ENCODE measurements at regions not wholly inside any gene's neighbourhood (a gene's known extent, or its start where the extent isn't known, plus 50 kb on each side); places are given as distances from the start of the nearest gene placed in this dataset.
"Not testable (repeated sequence)": the region's sequence is repeated elsewhere in the genome, so short reads cannot be mapped to it uniquely, and the experiment has no call there.

GRCh38 chr21:14740692-14741091 lies 194.6 kb upstream of the SAMSN1 start:
- TF ChIP-seq, protein P1, sequence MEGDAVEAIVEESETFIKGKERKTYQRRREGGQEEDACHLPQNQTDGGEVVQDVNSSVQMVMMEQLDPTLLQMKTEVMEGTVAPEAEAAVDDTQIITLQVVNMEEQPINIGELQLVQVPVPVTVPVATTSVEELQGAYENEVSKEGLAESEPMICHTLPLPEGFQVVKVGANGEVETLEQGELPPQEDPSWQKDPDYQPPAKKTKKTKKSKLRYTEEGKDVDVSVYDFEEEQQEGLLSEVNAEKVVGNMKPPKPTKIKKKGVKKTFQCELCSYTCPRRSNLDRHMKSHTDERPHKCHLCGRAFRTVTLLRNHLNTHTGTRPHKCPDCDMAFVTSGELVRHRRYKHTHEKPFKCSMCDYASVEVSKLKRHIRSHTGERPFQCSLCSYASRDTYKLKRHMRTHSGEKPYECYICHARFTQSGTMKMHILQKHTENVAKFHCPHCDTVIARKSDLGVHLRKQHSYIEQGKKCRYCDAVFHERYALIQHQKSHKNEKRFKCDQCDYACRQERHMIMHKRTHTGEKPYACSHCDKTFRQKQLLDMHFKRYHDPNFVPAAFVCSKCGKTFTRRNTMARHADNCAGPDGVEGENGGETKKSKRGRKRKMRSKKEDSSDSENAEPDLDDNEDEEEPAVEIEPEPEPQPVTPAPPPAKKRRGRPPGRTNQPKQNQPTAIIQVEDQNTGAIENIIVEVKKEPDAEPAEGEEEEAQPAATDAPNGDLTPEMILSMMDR (IDR thresholded peaks at IDR 0.05) = no peak

GRCh38 chr21:14740116-14740515 lies 194.0 kb upstream of the SAMSN1 start:
- TF ChIP-seq, protein P1 (IDR thresholded peaks at IDR 0.05) = no peak
- no peak overlapping the region for H3K27ac ChIP-seq
- H3K4me3 ChIP-seq (ENCODE audit: low read depth in 1 of 2, low read length in 1 of 2) = no peak overlapping the region
- H3K36me3 ChIP-seq = no peaks in the 10 kb centered on the region
- no peaks in the 10 kb centered on the region for H3K4me1 ChIP-seq (ENCODE audit: control insufficient read depth in 1 of 2, insufficient read depth in 1 of 2, low read depth in 1 of 2, low read length in 1 of 2)
- no peaks in the 10 kb centered on the region for H3K27me3 ChIP-seq
- no peaks in the 10 kb centered on the region for H3K9me3 ChIP-seq

More at GRCh38 chr21:14740692-14741091, 194.6 kb upstream of the SAMSN1 start:
- Histone ChIP-seq H3K9me3 (no peaks in the 10 kb centered on the region), H3K27ac (no peak overlapping the region), H3K36me3 (no peaks in the 10 kb centered on the region), H3K4me1 (ENCODE audit: control insufficient read depth in 1 of 2, insufficient read depth in 1 of 2, low read depth in 1 of 2, low read length in 1 of 2) (no peaks in the 10 kb centered on the region), H3K4me3 (ENCODE audit: low read depth in 1 of 2, low read length in 1 of 2) (no peak overlapping the region), H3K27me3 (no peaks in the 10 kb centered on the region)

- no peaks in the 10 kb centered on the region for H3K9me3 ChIP-seq
- no peaks in the 10 kb centered on the region for H3K36me3 ChIP-seq
- no peaks in the 10 kb centered on the region for H3K4me1 ChIP-seq (ENCODE audit: control insufficient read depth in 1 of 2, insufficient read depth in 1 of 2, low read depth in 1 of 2, low read length in 1 of 2)
- no peak overlapping the region for H3K4me3 ChIP-seq (ENCODE audit: low read depth in 1 of 2, low read length in 1 of 2)
- TF ChIP-seq, protein P1 (IDR thresholded peaks at IDR 0.05) = no peak
- no peaks in the 10 kb centered on the region for H3K27me3 ChIP-seq
- H3K27ac ChIP-seq = no peak overlapping the region
Observed at GRCh38 chr21:14739590-14739989, 193.5 kb upstream of the SAMSN1 start.

DNA sequence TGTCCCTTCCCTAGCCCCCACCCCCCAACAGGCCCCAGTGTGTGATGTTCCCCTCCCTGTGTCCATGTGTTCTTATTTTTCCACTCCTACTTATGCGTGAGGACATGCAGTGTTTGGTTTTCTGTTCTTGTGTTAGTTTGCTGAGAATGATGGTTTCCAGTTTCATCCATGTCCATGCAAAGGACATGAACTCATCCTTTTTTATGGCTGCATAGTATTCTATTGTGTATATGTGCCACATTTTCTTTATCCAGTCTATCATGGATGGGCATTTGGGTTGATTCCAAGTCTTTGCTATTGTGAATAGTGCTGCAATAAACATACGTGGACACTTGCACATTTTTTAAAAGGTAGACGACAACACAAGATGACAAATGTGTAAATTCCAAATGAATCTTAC lies 192.5 kb upstream of the SAMSN1 start:
- not testable (repeated sequence) for H3K27ac ChIP-seq

GRCh38 chr21:14737922-14738321 lies 191.8 kb upstream of the SAMSN1 start:
- Histone ChIP-seq H3K27me3 (no peaks in the 10 kb centered on the region), H3K36me3 (no peaks in the 10 kb centered on the region), H3K4me1 (ENCODE audit: control insufficient read depth in 1 of 2, insufficient read depth in 1 of 2, low read depth in 1 of 2, low read length in 1 of 2) (no peaks in the 10 kb centered on the region), H3K9me3 (no peaks in the 10 kb centered on the region), H3K27ac (no peak overlapping the region), H3K4me3 (ENCODE audit: low read depth in 1 of 2, low read length in 1 of 2) (no peak overlapping the region)
- TF ChIP-seq, protein P1 (IDR thresholded peaks at IDR 0.05) = peak; percentile 69

More for the DNA sequence above, 192.5 kb upstream of the SAMSN1 start:
- not testable (repeated sequence) for H3K27me3 ChIP-seq; H3K4me3 ChIP-seq (ENCODE audit: low read depth in 1 of 2, low read length in 1 of 2); H3K9me3 ChIP-seq; H3K4me1 ChIP-seq (ENCODE audit: control insufficient read depth in 1 of 2, insufficient read depth in 1 of 2, low read depth in 1 of 2, low read length in 1 of 2); H3K36me3 ChIP-seq

DNA sequence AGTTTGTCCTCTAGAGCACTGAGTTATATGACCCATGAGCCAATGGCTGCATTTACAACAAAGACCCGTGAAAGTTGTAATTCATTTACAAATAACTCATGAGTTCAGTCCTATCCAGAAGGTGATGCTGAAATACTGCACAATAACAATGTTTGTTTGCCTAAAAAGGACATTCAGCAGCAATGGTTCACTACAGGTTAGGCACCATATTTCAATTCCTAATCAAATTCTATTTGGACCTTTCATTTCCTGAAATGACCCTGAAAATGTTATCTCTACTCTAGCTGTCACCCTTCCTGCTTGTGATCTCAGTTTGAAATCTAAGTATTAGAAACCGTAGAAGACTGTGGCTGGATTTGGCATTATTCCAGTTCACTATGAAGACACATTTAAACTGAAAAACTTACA lies 191.2 kb upstream of the SAMSN1 start:
- TF ChIP-seq, protein P1 (IDR thresholded peaks at IDR 0.05) = no peak
- no peak overlapping the region for H3K4me3 ChIP-seq (ENCODE audit: low read depth in 1 of 2, low read length in 1 of 2)
- H3K4me1 ChIP-seq (ENCODE audit: control insufficient read depth in 1 of 2, insufficient read depth in 1 of 2, low read depth in 1 of 2, low read length in 1 of 2) = no peaks in the 10 kb centered on the region
- H3K27ac ChIP-seq = no peak overlapping the region
- H3K9me3 ChIP-seq = no peaks in the 10 kb centered on the region
- no peaks in the 10 kb centered on the region for H3K36me3 ChIP-seq
- H3K27me3 ChIP-seq = no peaks in the 10 kb centered on the region

Data from neutrophil (primary cell).